Ovary (tissue), 7 donors: ENCODE measurements at regions not wholly inside any gene's neighbourhood (a gene's known extent, or its start where the extent isn't known, plus 50 kb on each side); places are given as distances from the start of the nearest gene placed in this dataset.

Experiments used
- DNase-seq, 5 donors: peaks; one replicate each; pipeline ENCODE4 v3.0.0-alpha.2; 2019 to 2020
- H3K27ac ChIP-seq, 2 donors: fragments of 200-600 bp; one replicate each; pipeline versions ENCODE4 v1.5.1 to v1.8.0; 2019 to 2022
- H3K27me3 ChIP-seq: fragments of 200-600 bp; one replicate; pipeline ENCODE4 v1.8.0; 2022
- H3K36me3 ChIP-seq: fragments of 200-600 bp; sonication (generic); one replicate; pipeline ENCODE4 v1.5.1; 2019
- H3K4me1 ChIP-seq: one replicate; pipeline ENCODE4 v1.8.1; 2013; ENCODE audit warnings: mild to moderate bottlenecking, moderate library complexity; ENCODE audit not compliant: insufficient read depth
- H3K4me3 ChIP-seq: fragments of 200-600 bp; sonication (generic); one replicate; pipeline ENCODE4 v1.5.1; 2017
- H3K9me3 ChIP-seq, 2 donors: fragments of 200-600 bp in 1 of 2; sonication (generic) in 1 of 2; one replicate each; pipeline versions ENCODE4 v1.5.1 to v1.8.1; 2013 to 2019; ENCODE audit warnings: mild to moderate bottlenecking in 1 of 2, moderate library complexity in 1 of 2
- EP300 ChIP-seq: sonication (generic); formaldehyde crosslinking; IDR thresholded peaks from one replicate; pipeline ENCODE4 v1.6.1; 2017; ENCODE audit warnings: antibody characterized with exemption
- POLR2A ChIP-seq: fragments of 450-650 bp; IDR thresholded peaks from one replicate; pipeline ENCODE4 v1.6.1; 2017; ENCODE audit warnings: antibody characterized with exemption, mild to moderate bottlenecking, moderate library complexity
- WGBS, 3 donors: extraction: QIAGEN DNeasy Blood & Tissue Kit in 1 of 3; methylation state at CpG; one replicate each; pipeline versions ENCODE4 v1.1.5 to v1.1.7; 2013 to 2017; 5-methylcytosine and 5-hydroxymethylcytosine counted together
- intact Hi-C, 4 donors: fragments of 100-400 bp; cut with DNase I; formaldehyde crosslinking; loops; one replicate each; pipeline versions ENCODE4 v1.11.0 to v1.15.1; 2022 to 2023
- TF ChIP-seq, protein P1 (sequence below), 3 donors: fragments of 450-650 bp in 2 of 3; fragments of 200-600 bp in 1 of 3; IDR thresholded peaks; one replicate each; pipeline versions ENCODE4 v1.5.1 to v1.8.0; 2016 to 2022; ENCODE audit warnings: antibody characterized with exemption in 3 of 3, mild to moderate bottlenecking in 1 of 3
- donor health status: DM: no; HTN: no; CAD: no; lungs with moderate emphysema.
- donor health status: DM: no; HTN: no; CAD: no.
- donor health status: Bipolar disorder and iron deficiency.
- donor health status: DM: no; HTN: no; CAD: no.
- donor health status: DM: yes; HTN: yes; CAD: no.

DNA sequence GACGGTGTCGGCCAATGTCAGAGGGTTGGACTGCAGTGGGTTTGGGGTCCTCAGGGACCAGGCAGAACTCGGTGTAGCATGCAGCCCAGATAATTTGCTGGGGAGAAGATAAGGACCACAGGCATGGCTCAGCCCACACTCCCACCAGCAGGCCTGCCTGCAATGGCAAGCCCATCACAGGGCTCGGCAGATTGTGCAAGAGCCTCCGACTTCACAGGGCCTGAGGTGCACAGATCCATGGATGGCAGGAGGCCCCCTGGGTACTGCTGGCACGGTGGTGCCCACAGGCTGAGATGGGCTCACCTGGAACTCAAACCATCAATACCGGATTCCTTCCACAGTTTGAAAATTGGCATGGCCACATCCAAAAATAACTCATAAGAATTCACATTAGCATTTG is 180.3 kb downstream of the TTLL2 start:
- H3K4me1 ChIP-seq: no peaks in the 10 kb centered on the region
- WGBS, 3 donors: 74 to 77% (median 76%) methylated on average over 7 of the region's 7 CpGs
- intact Hi-C loops: no loop called here
- TF ChIP-seq, protein P1, sequence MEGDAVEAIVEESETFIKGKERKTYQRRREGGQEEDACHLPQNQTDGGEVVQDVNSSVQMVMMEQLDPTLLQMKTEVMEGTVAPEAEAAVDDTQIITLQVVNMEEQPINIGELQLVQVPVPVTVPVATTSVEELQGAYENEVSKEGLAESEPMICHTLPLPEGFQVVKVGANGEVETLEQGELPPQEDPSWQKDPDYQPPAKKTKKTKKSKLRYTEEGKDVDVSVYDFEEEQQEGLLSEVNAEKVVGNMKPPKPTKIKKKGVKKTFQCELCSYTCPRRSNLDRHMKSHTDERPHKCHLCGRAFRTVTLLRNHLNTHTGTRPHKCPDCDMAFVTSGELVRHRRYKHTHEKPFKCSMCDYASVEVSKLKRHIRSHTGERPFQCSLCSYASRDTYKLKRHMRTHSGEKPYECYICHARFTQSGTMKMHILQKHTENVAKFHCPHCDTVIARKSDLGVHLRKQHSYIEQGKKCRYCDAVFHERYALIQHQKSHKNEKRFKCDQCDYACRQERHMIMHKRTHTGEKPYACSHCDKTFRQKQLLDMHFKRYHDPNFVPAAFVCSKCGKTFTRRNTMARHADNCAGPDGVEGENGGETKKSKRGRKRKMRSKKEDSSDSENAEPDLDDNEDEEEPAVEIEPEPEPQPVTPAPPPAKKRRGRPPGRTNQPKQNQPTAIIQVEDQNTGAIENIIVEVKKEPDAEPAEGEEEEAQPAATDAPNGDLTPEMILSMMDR (IDR thresholded peaks at IDR 0.05): no peak
- TF ChIP-seq EP300 (no peak), POLR2A (no peak)
- no peak for DNase-seq
- H3K27ac ChIP-seq: no peak overlapping the region
- H3K27me3 ChIP-seq: no peaks in the 10 kb centered on the region
- H3K9me3 ChIP-seq: no peaks in the 10 kb centered on the region
- no peak overlapping the region for H3K4me3 ChIP-seq
- H3K36me3 ChIP-seq: no peaks in the 10 kb centered on the region

DNA sequence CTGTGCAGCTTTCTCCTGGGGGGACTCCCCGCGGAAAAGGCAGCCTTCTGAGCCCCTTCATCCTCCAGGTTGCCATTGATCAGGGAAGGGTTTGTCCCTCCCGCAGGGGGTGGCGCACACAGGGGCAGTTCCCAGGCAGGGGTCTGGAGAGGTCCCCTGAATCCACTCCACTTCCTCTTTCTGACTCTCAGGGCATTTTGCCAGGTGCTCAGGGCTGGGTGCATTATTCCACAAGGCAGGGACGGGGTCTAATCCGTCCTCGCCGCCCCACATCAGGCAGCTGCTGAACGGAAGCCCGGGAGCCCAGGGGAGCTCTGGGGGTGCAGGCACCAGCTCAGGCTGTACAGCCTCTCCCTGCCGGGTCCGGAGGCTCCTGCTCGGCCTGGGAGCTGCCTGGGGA is 180.9 kb downstream of the TTLL2 start:
- WGBS, 3 donors: 78 to 86% (median 81%) methylated on average over 13 of the region's 13 CpGs
- Histone ChIP-seq H3K27ac (no peak overlapping the region), H3K36me3 (no peaks in the 10 kb centered on the region), H3K9me3 (no peaks in the 10 kb centered on the region), H3K27me3 (no peaks in the 10 kb centered on the region), H3K4me1 (no peaks in the 10 kb centered on the region), H3K4me3 (no peak overlapping the region)
- DNase-seq: no peak
- TF ChIP-seq POLR2A (no peak), EP300 (no peak)
- TF ChIP-seq, protein P1 (IDR thresholded peaks at IDR 0.05): no peak
- intact Hi-C loops: no loop called here

DNA sequence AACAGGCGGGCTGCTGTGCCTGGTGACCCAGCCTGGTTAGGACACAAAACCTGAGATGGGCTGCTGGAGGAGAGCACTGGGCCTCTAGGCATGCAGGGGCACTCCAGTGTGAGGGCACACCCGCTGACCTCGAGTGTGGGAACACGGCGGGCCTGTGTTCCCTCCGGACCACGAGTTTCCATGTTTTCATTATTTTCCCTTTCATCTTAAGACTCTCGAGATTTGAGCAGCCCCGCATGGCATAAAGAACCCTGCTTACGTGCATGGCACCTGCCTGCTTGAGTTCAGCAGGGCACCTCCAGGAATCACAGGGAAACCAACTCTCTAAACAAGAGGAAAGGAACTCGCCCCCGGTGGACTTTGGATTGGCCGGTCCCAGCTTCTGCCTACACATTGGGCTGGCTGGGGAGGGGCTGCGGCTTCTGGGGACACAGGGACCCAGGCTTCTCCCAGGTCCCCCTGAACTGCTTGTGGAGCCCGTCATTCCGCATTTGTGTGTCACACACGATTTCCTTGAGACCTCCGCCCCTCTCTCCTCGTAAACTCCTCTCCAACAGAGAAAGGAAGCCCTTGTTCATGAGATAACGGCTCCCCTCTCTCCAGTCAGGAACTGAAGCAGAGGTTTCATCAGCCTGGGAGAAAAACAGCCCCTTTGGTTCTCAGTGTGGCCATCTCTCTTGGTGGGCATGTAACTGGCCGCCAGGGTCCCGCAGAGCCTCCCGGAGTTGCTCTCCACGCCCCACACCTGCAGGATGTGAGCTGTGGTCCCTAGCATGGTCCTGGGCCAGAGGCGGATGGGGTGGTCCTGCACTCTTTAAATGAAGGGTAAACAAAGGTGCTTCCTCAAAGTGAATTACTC is 181.8 kb downstream of the TTLL2 start:
- H3K27me3 ChIP-seq: no peaks in the 10 kb centered on the region
- intact Hi-C loops: no loop called here
- TF ChIP-seq, protein P1 (IDR thresholded peaks at IDR 0.05): no peak
- H3K36me3 ChIP-seq: no peaks in the 10 kb centered on the region
- no peaks in the 10 kb centered on the region for H3K9me3 ChIP-seq
- DNase-seq: no peak
- no peaks in the 10 kb centered on the region for H3K4me1 ChIP-seq
- 90 to 94% (median 92%) methylated on average over 25 of the region's 25 CpGs for WGBS, 3 donors
- no peak overlapping the region for H3K27ac ChIP-seq
- H3K4me3 ChIP-seq: no peak overlapping the region

DNA sequence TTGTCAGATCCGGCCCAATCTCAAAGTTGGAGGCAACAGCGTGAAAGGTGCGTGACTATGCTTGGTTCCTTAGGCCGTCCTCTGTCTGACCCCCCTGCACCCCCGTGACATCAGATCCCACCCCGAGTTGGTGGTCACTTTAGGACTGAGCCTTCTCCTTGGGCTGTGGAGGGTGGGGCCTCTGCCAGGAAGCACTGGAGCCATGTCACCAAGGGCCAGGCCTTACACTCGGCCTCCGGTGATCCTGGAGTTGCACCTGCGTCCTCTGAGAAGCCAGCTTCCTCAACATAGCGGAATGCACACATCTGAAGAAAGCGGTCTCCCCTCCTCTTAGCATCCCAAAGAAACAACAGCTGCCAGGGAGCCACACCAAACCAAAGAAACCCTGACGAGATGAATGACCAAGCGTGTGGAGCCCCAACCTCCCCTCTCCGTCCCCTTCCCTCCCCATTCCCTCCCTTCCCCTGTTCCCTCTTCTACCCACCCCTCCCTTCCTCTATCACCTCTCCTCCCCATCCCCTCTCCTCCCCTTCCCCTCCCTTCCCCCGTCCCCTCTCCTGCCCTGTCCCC is 182.6 kb downstream of the TTLL2 start:
- DNase-seq: no peak
- TF ChIP-seq POLR2A (no peak), EP300 (no peak)
- TF ChIP-seq, protein P1 (IDR thresholded peaks at IDR 0.05): no peak
- intact Hi-C loops: no loop called here
- H3K9me3 ChIP-seq: no peaks in the 10 kb centered on the region
- H3K4me1 ChIP-seq: no peaks in the 10 kb centered on the region
- 89 to 95% (median 92%) methylated on average over 15 of the region's 15 CpGs for WGBS, 3 donors
- no peaks in the 10 kb centered on the region for H3K36me3 ChIP-seq
- no peak overlapping the region for H3K4me3 ChIP-seq
- H3K27ac ChIP-seq: no peak overlapping the region
- H3K27me3 ChIP-seq: no peaks in the 10 kb centered on the region
